Pons (tissue), 1 donor: ENCODE measurements at regions not wholly inside any gene's neighbourhood (a gene's known extent, or its start where the extent isn't known, plus 50 kb on each side); places are given as distances from the start of the nearest gene placed in this dataset.
"Not testable (repeated sequence)": the region's sequence is repeated elsewhere in the genome, so short reads cannot be mapped to it uniquely, and the experiment has no call there.

Experiments used
- DNase-seq: peaks from one replicate; pipeline ENCODE4 v3.0.0-alpha.2; 2016; ENCODE audit warnings: low spot score

DNA sequence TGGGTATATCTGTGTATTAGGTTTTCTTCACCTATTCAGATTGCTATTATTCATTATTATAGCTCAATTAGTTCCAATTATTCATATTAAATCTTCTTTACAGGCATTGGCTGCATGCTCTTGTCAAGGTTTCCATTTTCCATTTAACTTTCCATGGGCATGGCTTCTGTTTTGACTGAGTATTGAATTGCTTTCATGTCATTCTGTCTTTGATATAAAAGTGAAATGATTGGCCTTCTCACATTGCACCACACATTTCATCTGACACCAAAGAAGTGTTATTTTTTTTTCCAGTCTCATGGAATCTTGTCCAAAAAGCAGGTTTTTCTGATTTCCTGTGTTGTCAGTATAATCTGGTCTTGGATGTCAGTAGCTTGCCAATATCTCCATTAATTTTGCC is 1244.3 kb downstream of the RAPGEF2 start:
- no peak for DNase-seq

DNA sequence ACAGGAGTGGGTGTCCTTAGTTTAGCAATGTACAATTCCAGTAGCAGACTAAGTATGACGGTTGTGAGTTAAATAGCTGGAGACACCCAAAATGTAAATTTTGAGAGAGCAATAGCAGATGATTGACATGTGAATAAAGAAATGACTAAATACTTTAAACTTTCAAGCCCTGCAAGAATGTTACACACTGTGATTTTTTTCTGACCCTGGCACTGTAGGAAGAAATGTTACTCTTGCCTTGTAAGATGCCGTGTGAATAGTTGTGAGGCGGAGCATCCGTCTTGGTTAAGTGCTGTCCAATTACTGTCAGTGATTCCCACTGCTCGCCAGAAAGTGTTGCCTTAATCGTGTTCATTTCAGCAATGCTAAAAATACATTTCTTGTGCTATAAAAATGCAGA is 1248.1 kb downstream of the RAPGEF2 start:
- DNase-seq: no peak

DNA sequence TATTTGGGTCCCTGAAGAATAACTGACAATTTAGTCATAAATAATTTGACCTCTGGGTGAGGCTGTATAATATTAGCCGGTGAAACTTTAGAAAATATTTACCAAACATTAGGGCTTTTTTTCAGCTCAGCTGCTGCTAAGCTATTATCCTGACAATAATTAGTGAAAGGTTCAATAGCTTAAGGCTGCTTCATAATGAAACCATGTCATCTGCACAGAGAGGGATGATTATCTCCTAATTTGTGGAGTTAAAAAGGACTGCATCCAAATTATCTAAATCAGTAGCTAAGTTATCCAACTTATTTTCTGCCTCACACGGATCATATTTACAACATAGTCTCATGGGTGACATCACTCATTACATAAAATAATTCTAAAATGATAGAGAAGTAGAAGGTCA is 1249.8 kb downstream of the RAPGEF2 start:
- DNase-seq: no peak

DNA sequence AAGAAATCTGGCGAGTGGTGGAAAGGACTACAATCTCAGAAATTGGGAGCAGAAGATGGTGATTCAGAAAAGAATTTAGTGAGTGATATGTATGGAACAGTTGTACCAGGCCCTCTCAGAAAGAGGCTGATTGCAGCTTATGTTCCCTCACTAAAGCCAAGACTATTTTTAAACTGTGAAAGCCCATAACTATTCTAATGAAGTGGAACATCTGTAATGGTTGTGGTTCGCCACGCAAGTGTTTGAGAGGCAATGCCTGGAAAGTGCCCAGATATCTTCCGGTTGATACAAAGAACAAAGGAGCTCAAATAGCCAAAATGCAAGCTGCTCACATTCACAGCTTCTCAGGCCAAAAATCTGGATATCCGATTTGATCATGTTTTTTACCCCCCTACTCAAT is 1250.7 kb downstream of the RAPGEF2 start:
- peak; percentile 17 for DNase-seq

DNA sequence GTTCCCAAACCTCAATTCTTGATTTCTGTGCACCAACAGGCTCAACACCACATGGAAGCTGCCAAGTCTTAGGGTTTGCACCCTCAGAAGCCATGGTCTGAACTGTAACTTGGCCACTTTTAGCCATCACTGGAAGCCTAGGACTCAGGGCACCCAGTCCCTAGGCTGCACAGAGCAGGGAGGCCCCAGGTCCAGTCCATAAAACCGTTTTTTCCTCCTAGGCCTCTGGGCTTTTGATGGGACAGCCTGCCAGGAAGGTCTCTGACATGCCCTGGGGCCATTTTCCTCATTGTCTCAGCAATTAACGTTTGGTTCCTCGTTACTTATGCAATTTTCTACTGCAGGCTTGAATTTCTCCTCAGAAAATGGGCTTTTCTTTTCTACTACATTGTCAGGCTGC is 1259.6 kb downstream of the RAPGEF2 start:
- DNase-seq: no peak

DNA sequence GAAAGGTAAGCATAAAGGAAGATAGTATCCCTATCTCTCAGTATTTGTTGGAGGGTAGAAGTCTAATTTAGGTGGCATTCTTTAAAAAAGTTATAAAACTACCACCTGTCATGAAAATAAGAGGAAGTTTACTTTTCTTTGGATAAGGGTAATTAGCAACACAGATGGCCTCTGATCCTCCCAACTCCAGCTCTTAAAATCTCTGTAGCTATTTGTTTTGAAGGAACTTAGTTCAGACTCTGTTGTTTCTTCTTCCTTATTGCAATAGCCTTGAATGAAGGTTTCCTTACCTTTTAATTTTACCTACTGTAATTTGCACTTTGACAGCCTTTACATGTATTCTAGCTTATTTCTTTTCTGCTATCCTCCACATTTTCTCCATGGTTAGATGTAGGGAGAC is 1261.3 kb downstream of the RAPGEF2 start:
- no peak for DNase-seq

DNA sequence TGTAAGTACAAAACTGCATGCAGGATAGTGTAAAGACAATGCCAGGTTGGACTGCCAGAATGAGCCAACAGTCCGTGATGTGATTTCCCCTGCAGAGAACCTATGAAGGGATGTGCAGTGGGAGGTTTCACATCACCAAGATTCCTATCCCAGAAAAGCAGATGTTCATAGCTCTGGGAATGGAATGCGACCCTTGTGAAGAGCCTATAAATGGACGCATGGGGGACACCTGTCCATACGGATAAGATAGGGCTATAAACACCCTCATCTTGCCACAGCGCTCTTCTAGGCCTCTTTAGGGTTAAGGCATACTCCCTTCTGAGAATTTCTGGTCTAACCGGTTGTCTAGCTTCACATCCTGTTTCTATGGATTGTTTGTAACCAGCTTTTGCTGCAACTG is 1261.8 kb downstream of the RAPGEF2 start:
- DNase-seq: not testable (repeated sequence)

DNA sequence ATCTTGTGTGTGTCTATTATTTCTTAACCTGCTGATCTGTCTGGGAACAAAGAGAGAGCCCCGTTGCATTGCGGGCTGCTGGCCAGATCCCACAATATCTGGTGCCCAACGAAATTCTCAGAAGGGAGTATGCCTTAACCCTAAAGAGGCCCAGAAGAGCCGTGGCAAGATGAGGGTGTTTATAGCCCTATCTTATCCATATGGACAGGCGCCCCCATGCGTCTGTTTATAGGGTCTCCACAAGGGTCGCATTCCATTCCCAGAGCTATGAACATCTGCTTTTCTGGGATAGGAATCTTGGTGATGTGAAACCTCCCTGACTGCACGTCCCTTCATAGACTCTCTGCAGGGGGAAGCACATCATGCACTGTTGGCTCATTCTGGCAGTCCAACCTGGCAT is 1262.5 kb downstream of the RAPGEF2 start:
- not testable (repeated sequence) for DNase-seq

DNA sequence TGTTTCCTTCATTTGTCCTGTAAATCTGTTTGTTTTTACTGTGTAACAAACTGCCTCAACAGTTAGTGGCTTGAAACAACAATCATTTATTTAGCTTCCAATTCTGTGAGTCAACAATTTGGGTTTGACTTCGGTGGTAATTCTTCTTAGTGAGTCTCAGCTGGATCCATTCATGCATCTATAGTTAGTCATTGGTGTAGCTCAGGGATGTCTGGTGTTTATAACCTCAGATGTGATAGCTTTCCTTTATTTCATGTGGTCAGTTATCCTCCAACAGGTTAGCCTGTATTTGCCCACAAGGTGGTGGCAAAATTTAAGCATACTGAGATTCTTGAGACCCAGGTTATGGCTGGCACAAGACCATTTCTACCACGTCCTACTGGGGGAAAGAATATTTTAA is 1267.2 kb downstream of the RAPGEF2 start:
- DNase-seq: no peak

DNA sequence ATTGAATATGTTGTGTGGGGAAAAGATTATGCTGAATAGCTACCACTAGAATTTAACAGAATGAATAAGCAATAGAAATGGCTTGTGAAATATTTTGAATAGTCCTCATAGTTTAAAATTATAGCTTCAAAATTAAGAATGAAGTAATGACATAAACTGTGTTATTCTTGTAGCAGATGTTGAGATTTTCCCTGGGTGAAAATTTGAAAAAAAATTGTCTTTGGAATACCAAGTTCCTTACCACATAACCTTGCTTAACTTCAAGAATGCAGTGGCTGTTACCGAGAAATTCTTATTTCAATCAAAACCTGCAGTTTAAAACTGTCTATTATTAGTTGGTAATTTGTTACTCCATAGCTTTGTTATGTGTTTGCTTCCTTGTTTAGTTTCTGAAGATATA is 1268.6 kb downstream of the RAPGEF2 start:
- no peak for DNase-seq

DNA sequence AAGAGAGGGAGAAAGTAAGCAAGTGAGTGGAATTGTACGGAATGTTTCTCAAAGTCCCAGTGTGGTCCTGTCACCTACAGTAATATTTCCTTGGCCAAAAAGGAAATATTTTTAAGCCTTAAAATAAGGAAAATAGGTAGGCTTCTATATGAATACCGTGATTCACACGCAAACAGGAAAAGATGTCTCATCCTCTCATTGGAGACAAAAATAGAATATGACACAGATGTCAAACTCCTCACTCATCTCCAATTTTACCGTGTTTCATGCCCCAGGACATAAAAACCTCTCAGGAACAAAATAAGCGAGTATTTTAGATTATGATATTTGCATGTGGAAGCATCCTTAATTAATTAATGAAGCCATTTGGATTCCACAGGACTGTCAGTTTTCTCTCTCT is 1269.5 kb downstream of the RAPGEF2 start:
- DNase-seq: no peak

DNA sequence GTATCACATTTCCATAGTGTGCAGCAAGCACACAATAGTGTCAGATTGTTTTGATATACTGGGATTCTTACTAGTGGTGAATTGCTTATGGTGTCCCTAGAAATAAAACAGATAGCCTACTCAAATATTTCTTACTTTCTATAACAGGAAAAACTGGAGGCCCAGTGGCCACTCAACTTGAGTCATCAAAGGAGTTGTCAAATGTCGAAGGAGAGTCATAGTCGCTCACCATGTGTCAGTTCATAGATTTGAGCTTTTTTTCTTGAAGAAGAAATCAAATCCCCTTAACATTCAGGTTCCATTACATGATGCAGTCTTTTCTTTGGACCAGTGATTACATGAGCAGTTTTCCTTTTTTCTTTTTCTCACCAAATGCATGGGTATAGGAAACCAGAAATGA is 1271.0 kb downstream of the RAPGEF2 start:
- DNase-seq: no peak

DNA sequence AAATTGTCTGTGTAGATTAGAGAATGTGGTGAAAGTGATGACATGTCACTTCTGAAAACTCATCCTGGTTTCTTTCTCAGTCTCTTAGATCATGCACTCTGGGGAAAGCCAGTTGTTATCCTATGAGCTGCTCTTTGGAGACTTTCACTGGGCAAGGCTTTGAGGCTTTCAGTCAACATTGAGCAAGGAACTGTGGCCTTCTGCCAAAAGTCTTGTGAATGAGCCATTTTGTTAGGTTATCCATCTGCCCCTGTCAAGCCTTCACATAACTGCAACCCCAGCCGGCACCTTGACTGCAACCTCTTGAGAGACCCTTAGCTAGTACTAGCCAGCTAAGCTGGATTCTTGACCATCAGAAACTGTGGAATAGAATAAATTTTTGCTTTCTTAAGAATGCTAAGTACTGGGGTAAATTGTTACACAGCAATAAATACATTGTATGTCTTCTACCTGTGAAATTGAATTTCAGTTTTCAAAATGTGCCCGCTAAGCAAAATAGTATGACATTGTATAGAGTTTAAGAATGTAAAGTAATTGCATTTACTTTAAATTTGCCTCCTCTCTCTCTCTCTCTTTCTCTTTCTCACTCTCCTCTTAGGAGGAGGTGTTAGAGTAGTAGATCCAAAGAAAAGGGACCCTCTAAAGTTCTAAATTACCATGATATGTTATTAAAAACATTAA is 1273.0 kb downstream of the RAPGEF2 start:
- peak; percentile 5 for DNase-seq

DNA sequence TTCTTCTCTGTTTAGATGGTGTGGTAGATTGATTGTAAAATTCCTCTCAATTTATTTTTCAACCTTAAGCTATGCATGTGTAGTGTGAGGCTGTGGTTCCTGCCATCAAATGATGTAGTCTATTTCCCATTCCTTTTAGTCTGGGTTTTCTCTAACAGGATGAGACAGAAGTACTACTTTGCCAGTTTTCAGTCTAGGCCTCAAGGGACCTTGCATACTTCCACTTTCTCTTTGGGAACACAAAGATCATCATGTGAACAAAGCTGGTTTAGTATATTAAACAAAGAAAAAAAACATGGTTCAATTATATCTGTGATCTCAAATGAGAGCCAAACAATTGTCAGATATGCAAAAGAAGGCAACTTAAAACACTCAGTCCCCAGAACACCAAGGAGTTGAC is 1284.0 kb downstream of the RAPGEF2 start:
- no peak for DNase-seq

DNA sequence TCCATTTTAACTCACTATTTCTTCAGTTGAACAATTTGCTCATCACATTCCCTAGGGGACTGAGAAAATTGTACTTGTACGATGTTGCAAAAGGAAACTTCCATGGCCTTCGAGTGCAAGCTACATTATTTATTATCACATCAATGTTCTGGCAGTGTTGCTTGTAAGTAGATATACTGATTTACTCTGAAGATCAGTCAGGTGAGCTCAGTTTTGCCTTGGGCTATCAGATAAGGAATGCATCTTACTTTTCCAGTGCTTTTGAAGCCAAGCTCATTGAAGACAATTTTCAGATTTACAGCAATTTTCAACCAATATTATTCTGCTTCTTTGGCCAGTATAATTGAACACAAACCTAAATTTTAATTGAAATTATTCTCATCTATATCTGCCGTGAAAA is 1296.9 kb downstream of the RAPGEF2 start:
- DNase-seq: no peak

DNA sequence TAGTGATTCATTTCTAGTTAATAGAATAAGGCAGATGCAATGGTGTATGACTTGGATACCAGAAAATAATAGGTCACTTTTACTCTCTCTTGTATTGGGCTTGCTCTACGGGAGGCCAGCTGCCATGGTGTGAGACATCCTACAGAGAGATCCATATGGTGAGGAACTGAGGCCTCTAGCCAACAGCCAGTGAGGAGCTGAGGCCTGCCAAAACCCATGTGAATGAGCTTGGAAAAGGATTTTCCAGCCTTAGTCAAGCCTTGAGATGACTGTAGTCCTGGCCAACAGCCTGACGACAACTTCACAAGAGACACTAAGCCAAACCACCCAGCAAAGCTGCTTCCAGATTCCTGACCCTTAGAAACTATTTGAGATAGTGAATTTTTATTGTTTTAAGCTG is 1300.2 kb downstream of the RAPGEF2 start:
- DNase-seq: peak; percentile 25

DNA sequence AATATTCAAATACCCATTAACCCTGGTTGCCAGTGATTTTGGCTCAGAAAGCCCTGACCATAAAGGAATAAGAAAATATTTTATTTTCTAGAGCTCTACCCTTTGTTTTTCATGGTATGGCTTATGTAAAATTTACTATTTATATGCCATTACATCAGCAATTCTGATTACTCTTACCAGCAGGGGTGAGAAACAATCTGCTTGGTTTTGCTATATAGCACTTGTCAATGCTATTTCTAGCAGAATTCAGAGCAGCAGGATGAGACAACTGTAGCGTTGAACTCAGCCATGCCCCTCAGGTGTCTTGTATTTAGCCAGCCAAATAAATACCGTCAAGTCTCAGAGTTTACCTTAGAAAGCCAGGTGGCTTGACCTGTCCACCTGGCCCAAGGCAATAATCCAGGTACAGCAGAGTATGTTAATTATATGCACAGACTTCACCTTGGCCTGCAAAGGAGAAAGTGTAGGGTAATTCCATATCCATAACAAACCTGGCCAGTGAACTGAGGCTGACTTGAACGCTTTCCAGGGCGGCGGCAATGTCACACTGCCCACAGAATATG is 1303.5 kb downstream of the RAPGEF2 start:
- peak; percentile 20 for DNase-seq

DNA sequence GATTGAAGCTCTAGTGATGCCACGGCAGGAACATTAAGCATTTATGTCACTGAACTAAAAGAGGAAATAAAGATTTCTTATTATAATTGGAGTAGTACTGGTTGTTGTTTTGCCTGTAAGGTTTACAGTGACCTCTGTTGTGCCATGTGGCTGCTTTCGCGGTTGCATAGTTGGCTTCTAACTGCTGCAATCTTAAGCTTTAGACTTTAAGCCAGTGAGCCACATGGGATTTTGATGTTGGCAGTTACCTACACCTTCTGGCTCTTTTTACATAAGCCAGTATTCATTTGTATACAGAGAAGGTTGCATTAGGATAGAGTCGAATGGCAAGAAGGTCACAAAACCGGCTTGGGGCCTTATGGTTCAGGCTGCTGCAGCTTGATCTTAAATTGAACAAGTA is 1311.6 kb downstream of the RAPGEF2 start:
- peak; percentile 35 for DNase-seq

DNA sequence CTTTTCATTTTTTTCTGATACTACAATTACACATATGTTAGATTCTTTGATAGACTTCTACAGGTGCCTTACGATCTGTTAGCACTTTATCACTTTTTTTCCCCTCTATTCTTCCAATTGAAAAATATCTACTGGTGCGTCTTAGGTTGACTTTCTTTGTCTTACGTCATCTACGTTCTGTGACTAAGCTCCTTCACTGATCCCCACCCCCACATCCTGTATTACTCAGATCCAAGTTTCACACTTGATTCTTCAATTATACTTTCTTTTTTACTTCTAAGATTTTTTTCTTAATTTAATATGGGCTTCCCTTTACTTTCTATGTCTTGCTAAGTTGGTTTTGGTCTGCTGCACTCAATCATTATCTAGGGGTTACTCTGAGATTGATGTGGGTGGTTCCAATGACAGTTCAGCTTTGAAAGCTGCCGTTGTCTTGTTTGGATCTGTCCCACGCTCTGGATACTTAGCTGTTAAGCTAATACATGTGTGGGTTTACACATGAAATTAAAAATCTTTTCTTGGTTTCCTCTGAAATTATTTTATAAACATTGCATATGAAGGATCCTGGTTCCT is 1321.1 kb downstream of the RAPGEF2 start:
- DNase-seq: no peak

DNA sequence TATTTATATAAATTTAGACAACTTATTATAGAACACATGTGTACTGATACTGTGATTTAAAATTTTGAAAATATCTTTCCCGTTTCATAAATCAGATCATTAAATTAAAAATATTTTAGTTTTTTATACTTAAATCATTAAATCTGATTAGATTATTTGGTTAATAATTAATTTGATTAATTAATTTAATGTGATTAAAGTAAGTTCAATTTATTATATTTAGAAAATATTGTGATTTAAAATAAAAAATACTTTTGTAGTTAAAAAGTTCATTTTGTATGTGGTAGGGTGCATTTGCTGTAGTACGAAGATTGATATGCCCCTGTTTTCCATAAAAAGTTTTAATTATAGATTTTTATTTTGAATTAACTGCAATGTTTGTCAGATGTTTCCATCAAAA is 1323.4 kb downstream of the RAPGEF2 start:
- no peak for DNase-seq

DNA sequence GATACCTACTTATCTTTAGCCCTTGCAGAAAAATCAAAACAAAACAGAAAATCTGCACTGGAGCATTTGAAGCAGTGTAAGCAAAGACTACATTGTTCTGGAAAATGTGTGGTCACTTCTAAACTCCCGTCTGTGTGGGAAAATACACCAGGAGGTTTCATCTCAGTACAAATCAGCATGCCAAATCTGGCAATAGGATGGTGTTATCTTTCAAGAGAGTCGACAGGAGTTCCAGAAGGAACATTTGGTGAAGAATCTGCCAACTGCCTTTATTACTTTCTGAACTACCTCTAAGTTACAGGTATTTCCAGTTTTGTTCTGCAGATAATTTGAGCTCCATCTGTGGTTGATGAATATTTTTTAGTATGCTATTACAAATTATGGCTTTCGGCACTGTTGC is 1348.0 kb downstream of the RAPGEF2 start:
- peak; percentile 10 for DNase-seq

DNA sequence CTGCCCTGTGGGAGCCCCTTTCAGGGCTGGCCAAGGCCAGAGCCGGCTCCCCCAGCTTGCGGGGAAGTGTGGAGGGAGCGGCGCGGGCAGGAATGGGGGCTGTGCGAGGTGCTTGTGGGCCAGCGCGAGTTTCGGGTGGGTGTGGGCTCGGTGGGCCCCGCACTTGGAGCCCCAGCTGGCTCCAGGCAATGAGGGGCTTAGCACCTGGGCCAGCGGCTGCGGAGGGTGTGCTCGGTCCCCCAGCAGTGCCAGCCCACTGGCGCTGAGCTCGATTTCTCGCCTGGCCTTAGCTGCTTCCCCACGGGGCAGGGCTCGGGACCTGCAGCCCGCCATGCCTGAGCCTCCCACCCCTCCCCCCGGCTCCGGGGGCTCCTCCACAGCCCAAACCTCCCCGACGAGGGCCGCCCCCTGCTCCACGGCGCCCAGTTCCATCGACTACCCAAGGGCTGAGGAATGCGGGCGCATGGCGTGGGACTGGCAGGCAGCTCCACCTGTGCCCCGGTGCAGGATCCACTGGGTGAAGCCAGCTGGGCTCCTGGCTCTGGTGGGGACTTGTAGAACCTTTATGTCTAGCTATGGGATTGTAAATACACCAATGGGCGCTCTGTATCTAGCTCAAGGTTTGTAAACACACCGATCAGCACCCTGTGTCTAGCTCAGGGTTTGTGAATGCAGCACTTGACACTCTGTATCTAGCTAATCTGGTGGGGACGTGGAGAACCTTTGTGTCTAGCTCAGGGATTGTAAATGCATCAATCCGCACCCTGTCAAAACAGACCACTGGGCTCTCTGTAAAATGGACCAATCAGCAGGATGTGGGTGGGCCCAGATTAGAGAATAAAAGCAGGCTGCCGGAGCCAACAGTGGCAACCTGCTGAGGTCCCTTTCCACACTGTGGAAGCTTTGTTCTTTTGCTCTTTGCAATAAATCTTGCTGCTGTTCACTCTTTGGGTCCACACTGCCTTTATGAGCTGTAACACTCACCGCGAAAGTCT is 1379.1 kb downstream of the RAPGEF2 start:
- DNase-seq: not testable (repeated sequence)
